ENCODE measurements at regions not wholly inside any gene's neighbourhood (a gene's known extent, or its start where the extent isn't known, plus 50 kb on each side); places are given as distances from the start of the nearest gene placed in this dataset.

- no peak for TF ChIP-seq POLR2A (IDR thresholded peaks at IDR 0.05; ENCODE audit: low read depth, low read length)
- TF ChIP-seq CTCF (conservative IDR thresholded peaks at IDR 0.05; ENCODE audit: low read depth, low read length): no peak
- no peak for TF ChIP-seq MXI1 (IDR thresholded peaks at IDR 0.05; ENCODE audit: borderline replicate concordance, low read depth, low read length)
- no peak for TF ChIP-seq SMC3 (IDR thresholded peaks at IDR 0.05; ENCODE audit: low read depth, low read length)
- TF ChIP-seq ELK1 (IDR thresholded peaks at IDR 0.05; ENCODE audit: borderline replicate concordance, low read depth, low read length): no peak
- TF ChIP-seq RAD21 (IDR thresholded peaks at IDR 0.05; ENCODE audit: low read length): no peak
These were observed 283.1 kb upstream of the FOXG1 start for GRCh38 chr14:28483506-28483905.

Data from IMR-90 (cell line).